Epithelial cell of esophagus (primary cell): ENCODE measurements at regions not wholly inside any gene's neighbourhood (a gene's known extent, or its start where the extent isn't known, plus 50 kb on each side); places are given as distances from the start of the nearest gene placed in this dataset.

Experiments
- DNase-seq: peaks from one replicate; pipeline ENCODE4 v3.0.0; 2010; ENCODE audit warnings: low read depth
- H3K4me3 ChIP-seq: 2 replicates; pipeline ENCODE4 v1.5.1; 2011; ENCODE audit warnings: mild to moderate bottlenecking, low read length, control low read depth
- TF ChIP-seq, protein P1 (sequence below): IDR thresholded peaks from 2 replicates; pipeline ENCODE4 v1.5.1; 2011; ENCODE audit warnings: low read depth, mild to moderate bottlenecking, low read length, control low read depth, inconsistent platforms; ENCODE audit not compliant: insufficient read depth; ENCODE audit errors: missing control alignments

DNA sequence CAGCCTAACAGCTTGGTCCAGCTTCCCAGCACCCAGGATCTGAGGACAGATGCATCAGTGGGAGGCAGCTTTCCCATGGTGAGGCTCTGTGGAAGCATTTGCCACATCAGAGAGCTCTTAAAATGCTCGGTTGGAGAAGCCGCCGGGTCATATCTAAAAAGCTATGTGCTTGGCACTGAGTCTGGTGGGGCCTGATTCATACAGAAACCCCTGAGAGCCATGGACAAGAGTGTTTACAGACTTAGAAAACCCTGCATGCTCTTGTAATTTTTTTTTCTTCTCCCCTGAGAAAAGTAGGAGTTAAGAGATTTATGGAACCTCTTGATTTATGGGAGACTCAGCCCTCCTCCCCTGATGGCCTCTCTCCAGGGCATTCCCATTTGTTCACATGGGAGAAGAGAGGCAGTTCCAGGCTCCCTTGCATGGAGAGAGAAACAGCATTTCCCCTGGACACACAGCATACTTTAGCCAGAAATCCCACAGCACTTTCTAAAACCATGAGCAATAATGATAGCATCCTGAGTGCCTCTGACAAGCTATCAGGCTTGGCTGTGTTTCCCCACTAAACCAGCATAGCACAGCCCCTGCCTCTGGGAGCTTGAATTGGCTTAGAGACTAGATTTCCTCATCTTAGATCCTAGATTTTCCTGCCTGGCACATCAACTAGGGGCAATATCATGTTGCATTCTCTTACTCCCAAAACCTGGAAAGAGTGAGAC lies 322.1 kb upstream of the AUTS2 start:
- H3K4me3 ChIP-seq: no peak overlapping the region
- TF ChIP-seq, protein P1, sequence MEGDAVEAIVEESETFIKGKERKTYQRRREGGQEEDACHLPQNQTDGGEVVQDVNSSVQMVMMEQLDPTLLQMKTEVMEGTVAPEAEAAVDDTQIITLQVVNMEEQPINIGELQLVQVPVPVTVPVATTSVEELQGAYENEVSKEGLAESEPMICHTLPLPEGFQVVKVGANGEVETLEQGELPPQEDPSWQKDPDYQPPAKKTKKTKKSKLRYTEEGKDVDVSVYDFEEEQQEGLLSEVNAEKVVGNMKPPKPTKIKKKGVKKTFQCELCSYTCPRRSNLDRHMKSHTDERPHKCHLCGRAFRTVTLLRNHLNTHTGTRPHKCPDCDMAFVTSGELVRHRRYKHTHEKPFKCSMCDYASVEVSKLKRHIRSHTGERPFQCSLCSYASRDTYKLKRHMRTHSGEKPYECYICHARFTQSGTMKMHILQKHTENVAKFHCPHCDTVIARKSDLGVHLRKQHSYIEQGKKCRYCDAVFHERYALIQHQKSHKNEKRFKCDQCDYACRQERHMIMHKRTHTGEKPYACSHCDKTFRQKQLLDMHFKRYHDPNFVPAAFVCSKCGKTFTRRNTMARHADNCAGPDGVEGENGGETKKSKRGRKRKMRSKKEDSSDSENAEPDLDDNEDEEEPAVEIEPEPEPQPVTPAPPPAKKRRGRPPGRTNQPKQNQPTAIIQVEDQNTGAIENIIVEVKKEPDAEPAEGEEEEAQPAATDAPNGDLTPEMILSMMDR: no peak

DNA sequence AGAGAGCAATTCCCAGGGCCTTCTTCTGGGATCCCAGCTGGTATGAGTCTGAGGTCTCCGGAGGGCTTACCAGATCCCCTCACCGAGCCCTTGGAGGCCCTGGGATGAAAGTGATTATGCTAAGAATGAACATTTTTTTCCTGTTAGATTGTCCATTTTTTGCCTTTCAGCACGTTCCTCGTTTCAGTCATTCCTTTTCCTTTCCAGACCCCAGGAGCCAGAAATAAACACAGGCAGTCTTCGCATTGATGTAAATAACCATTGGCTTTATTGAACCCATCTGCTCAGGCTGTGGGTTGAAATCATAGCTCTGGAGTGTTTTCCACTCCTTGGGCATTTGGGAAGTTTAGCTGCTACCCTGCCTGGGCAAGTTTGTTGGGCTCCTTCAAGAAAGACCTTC lies 320.9 kb upstream of the AUTS2 start:
- DNase-seq: no peak
- TF ChIP-seq, protein P1: no peak
- H3K4me3 ChIP-seq: no peak overlapping the region

More for the DNA sequence above, 322.1 kb upstream of the AUTS2 start:
- DNase-seq: no peak

DNA sequence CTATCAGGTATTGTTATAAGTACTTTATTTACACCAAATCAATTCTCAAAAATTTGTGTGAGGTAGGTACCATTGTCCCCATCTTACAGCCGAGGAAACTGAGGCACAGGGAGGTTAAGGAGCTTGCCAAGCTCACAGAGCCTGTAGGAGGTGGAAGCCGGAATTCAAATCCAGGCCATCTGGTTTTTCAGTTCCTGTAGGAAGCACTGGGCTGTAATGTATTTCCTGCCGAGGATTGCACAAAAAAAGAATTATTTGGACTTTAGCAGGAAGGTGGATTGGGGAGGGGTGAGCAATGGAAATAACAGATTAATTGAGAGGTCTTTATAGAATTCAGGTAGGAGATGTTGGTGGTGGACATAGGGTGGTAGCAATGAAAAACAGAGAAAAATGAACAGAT lies 315.3 kb upstream of the AUTS2 start:
- DNase-seq: no peak
- H3K4me3 ChIP-seq: no peak overlapping the region
- TF ChIP-seq, protein P1: no peak

DNA sequence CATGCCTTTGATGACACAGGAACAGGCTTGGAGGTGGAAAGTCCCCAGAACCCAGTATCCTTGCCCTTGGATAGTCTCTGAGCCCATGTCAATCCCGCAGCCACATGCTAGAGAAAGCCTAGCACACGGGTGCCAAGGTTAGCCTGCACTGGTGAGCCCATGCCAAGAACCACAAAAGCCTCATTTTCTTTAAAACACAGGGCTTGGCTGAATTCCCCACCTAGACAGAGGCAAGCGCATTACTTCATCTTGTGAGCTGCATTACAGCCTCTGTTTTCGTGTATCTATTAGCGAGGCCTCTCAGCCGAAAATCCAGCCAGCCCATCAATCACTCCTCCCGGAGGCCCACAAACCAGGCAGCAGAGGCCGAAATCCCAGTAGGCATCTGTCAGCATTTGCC lies 314.9 kb upstream of the AUTS2 start:
- DNase-seq: no peak
- TF ChIP-seq, protein P1: no peak
- no peak overlapping the region for H3K4me3 ChIP-seq

DNA sequence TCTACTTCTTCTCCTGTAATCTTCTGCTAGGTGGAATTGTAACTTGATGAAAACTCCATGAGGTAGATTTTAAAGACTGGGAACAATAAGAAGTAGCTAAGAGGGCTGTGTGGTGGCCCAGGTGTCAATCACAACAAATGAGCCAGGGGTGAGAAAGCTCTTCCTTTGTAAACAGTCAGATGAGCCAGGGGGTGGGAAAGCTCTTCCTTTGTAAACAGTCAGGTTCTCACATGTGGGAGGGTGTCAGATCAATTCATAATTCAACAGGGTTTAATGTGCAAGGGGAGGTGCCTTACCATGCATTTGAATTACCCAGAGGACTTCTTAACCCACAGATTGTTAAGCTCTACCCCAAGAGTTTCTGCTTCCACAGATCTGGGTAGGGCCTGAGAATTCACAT lies 312.4 kb upstream of the AUTS2 start:
- DNase-seq: no peak
- TF ChIP-seq, protein P1: no peak
- no peak overlapping the region for H3K4me3 ChIP-seq

DNA sequence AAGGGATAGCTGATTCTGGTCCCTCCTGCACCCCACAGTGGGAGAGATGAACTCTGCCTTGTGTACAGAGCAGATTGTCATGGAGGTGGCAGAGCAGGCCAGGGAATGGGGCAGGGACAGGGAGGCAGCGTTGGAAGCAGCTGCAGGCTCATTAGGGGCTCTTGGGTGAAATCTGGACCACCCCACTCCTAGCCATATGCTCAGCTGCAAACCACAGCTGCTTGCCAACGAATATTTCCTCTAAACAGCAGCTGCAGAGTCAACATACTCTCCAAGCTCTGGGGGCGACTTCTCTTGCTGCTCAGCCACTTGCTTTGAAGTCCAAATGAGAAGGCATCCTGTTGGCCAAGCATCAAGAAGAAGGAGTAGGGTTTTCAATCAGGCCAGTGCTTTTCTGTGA lies 302.3 kb upstream of the AUTS2 start:
- DNase-seq: no peak
- TF ChIP-seq, protein P1: no peak
- no peak overlapping the region for H3K4me3 ChIP-seq

DNA sequence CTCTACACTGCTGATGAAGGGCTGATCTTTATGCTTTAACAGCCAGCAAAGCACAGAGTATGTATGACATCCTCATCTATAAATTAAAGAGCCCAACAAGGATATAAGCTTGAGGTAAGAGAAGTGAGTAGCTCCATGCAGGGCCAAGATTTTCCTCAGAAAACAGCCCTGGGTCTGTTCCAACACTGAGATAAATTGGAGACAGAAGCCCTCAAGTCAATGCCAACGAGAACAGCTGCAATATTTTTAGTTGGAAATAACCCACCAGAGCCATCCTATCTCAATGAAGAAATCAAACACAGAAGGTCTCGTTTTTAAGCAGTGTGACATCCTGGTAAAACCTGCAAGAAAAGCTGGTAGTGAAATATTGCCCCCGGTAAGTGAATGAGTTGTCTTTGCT lies 297.0 kb upstream of the AUTS2 start:
- TF ChIP-seq, protein P1: no peak
- H3K4me3 ChIP-seq: no peak overlapping the region
- no peak for DNase-seq
